ENCODE measurements at regions not wholly inside any gene's neighbourhood (a gene's known extent, or its start where the extent isn't known, plus 50 kb on each side); places are given as distances from the start of the nearest gene placed in this dataset.

DNA sequence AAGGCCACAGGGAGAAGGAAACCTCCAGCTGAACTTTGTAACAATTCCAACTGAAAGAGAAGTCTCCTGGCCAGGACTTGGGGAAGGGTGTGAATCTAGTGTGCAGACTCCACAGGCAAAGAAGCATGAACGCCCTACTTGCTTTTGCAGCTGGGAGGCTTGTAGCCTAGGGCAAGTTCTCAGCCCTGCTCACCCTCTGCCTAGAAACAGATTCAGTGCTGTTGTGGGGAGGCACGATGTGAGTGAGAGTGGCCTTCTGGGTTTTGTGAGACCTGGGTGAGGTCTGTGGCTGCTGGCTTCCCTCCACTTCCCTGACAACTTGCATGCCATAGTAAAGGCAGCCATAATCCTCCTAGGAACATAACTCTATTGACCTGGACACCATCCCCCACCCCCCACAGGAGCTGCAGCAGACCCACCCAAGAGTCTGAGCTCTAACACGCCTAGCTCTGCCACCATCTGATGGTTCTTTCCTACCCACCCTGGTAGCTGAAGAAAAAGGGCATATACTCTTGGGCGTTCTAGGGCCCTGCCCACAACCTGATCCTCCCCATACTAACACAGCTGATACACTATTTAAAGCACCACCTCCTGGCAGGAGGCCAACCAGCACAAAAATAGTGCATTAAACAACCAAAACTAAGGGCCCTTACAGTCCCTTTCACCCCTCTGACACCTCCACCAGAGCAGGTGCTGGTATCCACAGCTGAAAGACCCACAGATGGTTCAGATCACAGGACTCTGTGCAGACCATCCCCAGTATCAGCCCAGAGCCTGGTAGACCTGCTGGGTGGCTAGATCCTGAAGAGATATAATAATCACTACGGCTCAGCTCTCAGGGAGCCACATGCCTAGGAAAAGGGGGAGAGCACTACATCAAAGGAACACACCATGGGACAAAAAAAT lies 426.5 kb downstream of the IGSF11 start:
- TF ChIP-seq CTCF (IDR thresholded peaks at IDR 0.05), result no peak
- no peak for TF ChIP-seq POLR2A (IDR thresholded peaks at IDR 0.05)

Measured in thyroid gland (tissue), 4 donors.